Glutamatergic neuron (in vitro differentiated cells): ENCODE measurements at regions not wholly inside any gene's neighbourhood (a gene's known extent, or its start where the extent isn't known, plus 50 kb on each side); places are given as distances from the start of the nearest gene placed in this dataset.

Experiments
- DNase-seq: peaks from one replicate; pipeline ENCODE4 v3.0.0; 2022
- H3K27ac Mint-ChIP-seq: one replicate; pipeline ENCODE4 v1.8.0; 2020; ENCODE audit warnings: mild to moderate bottlenecking, mixed read lengths, inconsistent platforms; ENCODE audit not compliant: unreplicated experiment
- H3K27me3 Mint-ChIP-seq: one replicate; pipeline ENCODE4 v1.8.0; 2020; ENCODE audit warnings: mild to moderate bottlenecking, moderate library complexity, mixed read lengths, inconsistent platforms; ENCODE audit not compliant: unreplicated experiment
- H3K36me3 Mint-ChIP-seq: one replicate; pipeline ENCODE4 v1.8.0; 2020; ENCODE audit warnings: mild to moderate bottlenecking, mixed read lengths, inconsistent platforms; ENCODE audit not compliant: unreplicated experiment
- H3K4me1 Mint-ChIP-seq: one replicate; pipeline ENCODE4 v1.8.0; 2020; ENCODE audit warnings: mild to moderate bottlenecking, low read depth, mixed read lengths, inconsistent platforms; ENCODE audit not compliant: unreplicated experiment
- H3K4me3 Mint-ChIP-seq: one replicate; pipeline ENCODE4 v1.8.0; 2020; ENCODE audit warnings: mild to moderate bottlenecking, mixed read lengths, inconsistent platforms; ENCODE audit not compliant: unreplicated experiment
- H3K9me3 Mint-ChIP-seq: one replicate; pipeline ENCODE4 v1.8.0; 2020; ENCODE audit warnings: mild to moderate bottlenecking, moderate library complexity, mixed read lengths, inconsistent platforms; ENCODE audit not compliant: unreplicated experiment
- CTCF ChIP-seq: fragments of 200-600 bp; sonication (generic); IDR thresholded peaks from one replicate; pipeline ENCODE4 v1.5.0; 2021; ENCODE audit not compliant: partially characterized antibody, unreplicated experiment

GRCh38 chr1:232481091-232481490, 148.8 kb downstream of the SIPA1L2 start:
- no peaks in the 10 kb centered on the region for H3K36me3 Mint-ChIP-seq
- peaks cover 4% of the 10 kb centered on the region for H3K27me3 Mint-ChIP-seq
- TF ChIP-seq CTCF: no peak
- H3K27ac Mint-ChIP-seq: no peak overlapping the region
- DNase-seq: no peak
- H3K4me3 Mint-ChIP-seq: no peak overlapping the region
- H3K4me1 Mint-ChIP-seq: peaks cover 27% of the 10 kb centered on the region
- peaks cover 10% of the 10 kb centered on the region for H3K9me3 Mint-ChIP-seq

DNA sequence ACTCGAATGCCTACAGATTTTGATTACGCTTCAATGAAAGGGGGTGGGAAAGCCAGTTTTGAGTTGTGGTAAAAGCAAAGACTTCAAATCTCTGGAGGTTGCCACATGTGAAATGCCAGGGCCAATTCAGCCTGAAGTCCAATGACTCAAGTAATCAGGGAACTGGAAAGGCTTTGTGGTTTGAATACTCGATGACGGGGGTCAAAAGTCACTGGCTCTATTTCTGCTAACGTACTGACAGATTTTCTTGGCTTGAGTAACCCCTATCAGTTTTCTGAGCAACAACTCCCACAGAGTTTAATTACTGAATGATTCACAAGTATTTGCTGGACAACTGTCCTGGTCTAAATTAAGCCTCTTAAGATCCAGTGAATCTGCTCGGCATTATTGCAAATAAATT, 152.2 kb downstream of the SIPA1L2 start:
- Mint-ChIP-seq H3K4me3 (no peak overlapping the region), H3K9me3 (peaks cover 10% of the 10 kb centered on the region), H3K27ac (no peak overlapping the region), H3K36me3 (no peaks in the 10 kb centered on the region), H3K4me1 (peaks cover 31% of the 10 kb centered on the region), H3K27me3 (peaks cover 6% of the 10 kb centered on the region)
- DNase-seq: no peak
- TF ChIP-seq CTCF: no peak

- DNase-seq: no peak
- Mint-ChIP-seq H3K27ac (no peak overlapping the region), H3K4me3 (no peak overlapping the region), H3K27me3 (peaks cover 6% of the 10 kb centered on the region), H3K36me3 (no peaks in the 10 kb centered on the region), H3K4me1 (peaks cover 31% of the 10 kb centered on the region), H3K9me3 (peaks cover 12% of the 10 kb centered on the region)
- no peak for TF ChIP-seq CTCF
Measured at GRCh38 chr1:232476538-232476950, 153.4 kb downstream of the SIPA1L2 start.

GRCh38 chr1:232474826-232475225, 155.1 kb downstream of the SIPA1L2 start:
- H3K9me3 Mint-ChIP-seq: peaks cover 10% of the 10 kb centered on the region
- no peak overlapping the region for H3K27ac Mint-ChIP-seq
- no peaks in the 10 kb centered on the region for H3K36me3 Mint-ChIP-seq
- H3K4me3 Mint-ChIP-seq: no peak overlapping the region
- no peak for DNase-seq
- peaks cover 25% of the 10 kb centered on the region for H3K4me1 Mint-ChIP-seq
- H3K27me3 Mint-ChIP-seq: peaks cover 3% of the 10 kb centered on the region
- no peak for TF ChIP-seq CTCF

DNA sequence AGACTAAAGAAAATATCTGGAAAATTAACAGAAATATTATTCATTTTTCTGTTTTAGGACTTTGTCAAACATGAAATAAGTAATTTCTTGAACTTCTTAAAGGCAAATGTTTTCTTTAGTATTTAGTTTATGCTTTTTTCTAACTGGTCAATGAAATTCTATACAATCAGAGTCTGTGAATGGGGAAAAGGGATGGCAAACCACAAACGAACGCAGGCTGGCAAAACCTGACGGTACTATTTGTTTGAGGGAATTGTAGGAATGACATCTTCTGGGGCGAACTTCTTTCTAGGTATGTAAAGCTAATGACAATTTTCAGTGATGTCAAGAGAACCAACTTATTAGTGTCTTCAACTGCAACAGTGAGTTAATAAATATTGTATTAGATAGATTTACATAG, 156.0 kb downstream of the SIPA1L2 start:
- no peak overlapping the region for H3K27ac Mint-ChIP-seq

More for the DNA sequence above, 156.0 kb downstream of the SIPA1L2 start:
- Mint-ChIP-seq H3K4me3 (no peak overlapping the region), H3K36me3 (no peaks in the 10 kb centered on the region), H3K9me3 (peaks cover 7% of the 10 kb centered on the region), H3K27me3 (peaks cover 2% of the 10 kb centered on the region), H3K4me1 (peaks cover 22% of the 10 kb centered on the region)
- DNase-seq: no peak
- no peak for TF ChIP-seq CTCF
